Right forelimb (tissue), 1 donor: ENCODE measurements at regions not wholly inside any gene's neighbourhood (a gene's known extent, or its start where the extent isn't known, plus 50 kb on each side); places are given as distances from the start of the nearest gene placed in this dataset.
"Not testable (repeated sequence)": the region's sequence is repeated elsewhere in the genome, so short reads cannot be mapped to it uniquely, and the experiment has no call there.

Experiments
- DNase-seq: peaks from one replicate; pipeline ENCODE4 v3.0.0-alpha.2; 2018

DNA sequence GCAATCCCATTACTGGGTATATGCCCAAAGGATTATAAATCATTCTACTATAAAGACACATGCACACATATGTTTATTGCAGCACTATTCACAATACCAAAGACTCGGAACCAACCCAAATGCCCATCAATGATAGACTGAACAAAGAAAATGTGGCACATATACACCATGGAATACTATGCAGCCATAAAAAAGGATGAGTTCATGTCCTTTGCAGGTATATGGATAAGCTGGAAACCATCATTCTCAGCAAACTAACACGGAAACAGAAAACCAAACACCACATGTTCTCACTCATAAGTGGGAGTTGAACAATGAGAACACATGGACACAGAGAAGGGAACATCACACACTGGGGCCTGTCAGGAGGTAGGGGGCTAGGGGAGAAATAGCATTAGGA is 235.7 kb downstream of the PTN start:
- not testable (repeated sequence) for DNase-seq

DNA sequence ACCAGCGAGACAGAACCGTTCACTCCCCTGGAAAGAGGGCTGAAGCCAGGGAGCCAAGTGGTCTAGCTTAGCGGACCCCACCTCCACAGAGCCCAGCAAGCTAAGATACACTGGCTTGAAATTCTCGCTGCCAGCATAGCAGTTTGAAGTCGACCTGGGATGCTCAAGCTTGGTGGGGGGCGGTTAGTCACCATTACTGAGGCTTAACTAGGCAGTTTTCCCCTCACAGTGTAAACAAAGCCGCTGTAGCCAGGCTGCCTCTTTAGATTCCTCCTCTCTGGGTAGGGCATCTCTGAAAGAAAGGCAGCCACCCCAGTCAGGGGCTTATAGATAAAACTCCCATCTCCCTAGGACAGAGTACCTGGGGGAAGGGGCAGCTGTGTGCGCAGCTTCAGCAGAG is 235.1 kb downstream of the CHRM2 start:
- not testable (repeated sequence) for DNase-seq

- DNase-seq = no peak
Measured at GRCh38 chr7:137097111-137097510, 228.7 kb downstream of the CHRM2 start.

DNA sequence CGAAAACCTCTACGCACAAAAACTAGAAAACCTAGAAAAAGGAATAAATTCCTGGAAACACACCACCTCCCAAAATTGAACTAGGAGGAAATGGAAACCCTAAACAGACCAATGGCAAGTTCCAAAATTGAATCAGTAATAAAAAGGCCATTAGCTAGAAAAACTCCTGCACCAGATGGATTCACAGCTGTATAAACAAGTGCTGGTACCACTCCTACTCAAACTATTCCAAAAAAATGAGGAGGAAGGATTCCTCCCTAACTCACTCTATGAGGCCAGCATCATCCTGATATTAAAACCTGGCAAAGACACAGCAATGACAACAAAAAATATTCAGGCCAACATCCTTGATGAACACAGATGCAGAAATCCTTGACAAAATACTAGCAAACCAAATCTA is 228.2 kb downstream of the CHRM2 start:
- no peak for DNase-seq

DNA sequence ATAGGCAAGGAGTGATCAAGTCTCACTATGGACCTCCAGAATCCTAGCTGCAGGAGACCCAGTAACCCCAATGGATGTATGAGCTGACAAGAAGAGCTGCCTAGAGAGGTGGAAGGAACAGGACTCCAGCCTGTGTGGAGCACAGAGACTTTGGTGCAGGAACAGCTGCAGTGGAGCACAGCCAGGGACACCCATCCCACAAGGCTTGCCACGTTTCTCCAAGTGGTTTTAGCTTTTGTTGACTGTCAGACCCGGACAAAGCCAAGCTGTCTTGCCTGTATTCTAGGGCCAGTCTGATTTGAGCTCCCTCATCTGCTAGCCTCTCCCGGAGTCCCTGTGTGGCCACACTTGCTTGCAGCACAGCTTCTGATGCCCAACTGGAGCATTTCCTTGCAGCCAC is 224.7 kb downstream of the CHRM2 start:
- no peak for DNase-seq

GRCh38 chr7:137091396-137091795 is 222.9 kb downstream of the CHRM2 start:
- DNase-seq = no peak

- no peak for DNase-seq
Measured at GRCh38 chr7:137086896-137087295, 218.4 kb downstream of the CHRM2 start.

GRCh38 chr7:137084607-137085380 is 216.3 kb downstream of the CHRM2 start:
- DNase-seq = no peak

- DNase-seq = no peak
Measured at GRCh38 chr7:137082391-137082790, 213.9 kb downstream of the CHRM2 start.

GRCh38 chr7:137081321-137082093 is 213.1 kb downstream of the CHRM2 start:
- DNase-seq = peak; percentile 52

- DNase-seq = no peak
Measured at GRCh38 chr7:137080516-137081203, 212.2 kb downstream of the CHRM2 start.

DNA sequence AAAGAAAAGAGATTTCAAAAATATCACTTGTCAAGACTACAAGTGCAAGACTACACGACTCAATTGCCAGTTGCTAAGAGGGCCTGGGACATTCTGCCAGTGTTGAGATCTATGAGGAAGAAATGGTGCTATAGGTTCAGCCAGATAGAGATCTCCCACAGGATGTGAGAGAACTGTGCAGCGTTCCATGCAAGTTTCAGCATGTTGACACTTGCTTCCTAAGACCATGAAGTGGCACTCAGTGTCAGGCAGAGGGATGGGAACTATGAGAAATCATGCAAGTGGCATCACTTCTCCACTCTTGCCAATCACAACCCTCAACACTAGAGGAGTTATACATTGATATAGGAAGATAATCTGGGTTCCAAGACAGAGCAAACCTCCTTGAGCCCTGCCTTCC is 210.3 kb downstream of the CHRM2 start:
- no peak for DNase-seq

GRCh38 chr7:137074391-137075030 is 206.1 kb downstream of the CHRM2 start:
- DNase-seq = no peak

DNA sequence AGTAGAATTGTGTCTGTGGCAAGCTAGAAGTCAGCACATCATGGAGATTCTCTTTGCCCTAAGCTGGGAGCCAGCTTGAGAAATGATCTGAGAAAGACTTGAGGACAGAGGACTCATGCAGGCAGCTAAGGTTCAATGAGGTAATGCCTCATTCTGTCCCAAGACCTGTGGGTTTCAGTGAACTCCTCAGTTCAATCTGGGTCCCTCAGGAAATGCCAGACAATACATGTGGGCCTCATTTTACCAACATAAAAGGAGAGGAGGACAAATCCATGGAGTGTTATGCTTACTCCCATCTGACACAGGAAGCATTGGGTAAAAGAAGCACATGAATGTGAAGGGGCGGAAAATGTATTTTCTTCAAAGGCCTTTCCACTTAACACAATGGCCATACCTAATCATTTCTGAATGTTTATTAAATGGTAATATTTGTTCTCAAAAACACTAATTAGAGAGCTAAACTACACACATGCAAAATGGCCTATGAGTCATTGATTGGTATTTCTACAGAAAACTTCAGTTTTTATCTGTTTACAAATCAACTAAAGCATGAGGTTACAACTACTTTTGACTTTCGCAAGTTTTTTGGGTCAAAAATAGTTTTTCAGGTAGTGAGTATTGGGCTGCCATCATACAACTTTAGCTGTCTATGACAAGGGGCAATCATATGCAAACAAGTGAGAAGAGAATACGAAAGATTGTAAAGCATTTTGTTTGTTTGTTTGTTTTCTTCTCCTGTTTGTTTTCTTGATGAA is 205.3 kb downstream of the CHRM2 start:
- DNase-seq = no peak
